HG03354 (cell line): ENCODE measurements at regions not wholly inside any gene's neighbourhood (a gene's known extent, or its start where the extent isn't known, plus 50 kb on each side); places are given as distances from the start of the nearest gene placed in this dataset.
A peak's percentile ranks its signal among the peaks of the same experiment; 100 is the strongest.

Experiments
- ATAC-seq: cut with Tn5 transposase; IDR thresholded peaks from one replicate; pipeline ENCODE4 v1.9.1; 2021; ENCODE audit warnings: mild to moderate bottlenecking; ENCODE audit not compliant: unreplicated experiment, poor library complexity, severe bottlenecking

DNA sequence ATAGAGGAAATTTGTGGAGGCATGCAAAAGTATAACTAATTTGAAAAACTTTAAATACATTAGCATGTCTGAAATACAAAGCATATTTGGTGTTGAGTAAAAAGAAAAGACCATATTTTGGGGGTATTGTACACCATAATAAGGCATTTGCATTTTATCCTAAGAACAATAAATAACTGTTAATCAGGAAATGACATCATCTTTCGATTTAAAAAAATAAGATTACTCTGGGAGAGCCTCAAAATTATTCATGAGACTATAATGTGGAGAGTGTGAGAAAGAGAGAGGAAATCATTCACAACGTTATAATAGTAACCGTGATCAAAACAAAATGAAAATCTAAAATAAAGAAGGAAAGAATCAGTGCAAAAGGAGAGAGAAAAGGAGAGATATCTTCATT is 712.3 kb upstream of the POT1 start:
- ATAC-seq: no peak

DNA sequence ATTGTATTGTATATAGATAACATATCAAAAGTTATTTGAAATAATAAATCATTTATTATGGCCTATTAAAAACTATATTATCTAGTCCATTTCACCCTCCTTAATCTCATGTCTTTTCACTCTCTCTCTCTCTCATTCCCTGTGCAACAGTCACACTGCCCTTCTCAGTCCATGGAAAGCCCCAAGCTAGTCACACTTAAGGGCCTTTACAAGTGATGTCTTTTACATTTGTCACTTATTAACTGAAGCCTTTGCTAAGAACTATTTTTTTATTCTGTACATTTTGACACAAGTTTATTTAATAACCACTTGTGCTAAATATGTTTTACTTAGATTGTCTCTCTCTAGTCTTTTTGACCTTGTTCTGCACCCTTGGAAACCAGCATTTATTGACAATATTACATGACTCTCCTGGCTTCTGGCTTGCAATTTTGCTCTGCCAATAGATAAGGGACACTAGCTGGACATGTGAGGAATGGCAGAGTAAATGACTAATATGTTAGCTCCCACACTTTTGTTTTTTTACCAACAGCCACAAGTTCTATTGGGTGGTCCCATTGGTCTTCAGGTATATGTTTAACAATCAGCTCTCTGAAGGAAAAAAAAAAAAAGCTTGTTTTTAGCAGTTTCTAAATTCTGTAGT is 706.8 kb upstream of the POT1 start:
- no peak for ATAC-seq

DNA sequence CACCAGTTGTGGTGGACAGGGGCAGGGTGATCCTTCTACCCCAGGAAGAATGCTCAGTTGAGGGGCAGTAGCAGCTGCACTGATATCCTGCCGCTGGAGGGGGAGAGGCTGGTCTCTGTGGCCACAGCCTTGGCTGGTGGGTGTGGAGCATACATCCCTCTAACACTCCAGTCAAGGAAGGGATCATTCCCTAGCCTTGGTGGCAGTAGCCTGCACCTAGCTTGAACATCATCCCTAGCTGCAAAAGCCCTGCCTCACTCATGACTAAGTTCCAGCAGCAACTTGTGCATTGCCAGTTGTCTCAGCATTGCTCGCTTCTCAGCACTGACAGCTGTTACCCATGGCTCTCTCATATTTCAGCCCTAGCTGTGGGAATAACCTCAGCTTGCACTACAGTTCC is 688.9 kb upstream of the POT1 start:
- no peak for ATAC-seq

DNA sequence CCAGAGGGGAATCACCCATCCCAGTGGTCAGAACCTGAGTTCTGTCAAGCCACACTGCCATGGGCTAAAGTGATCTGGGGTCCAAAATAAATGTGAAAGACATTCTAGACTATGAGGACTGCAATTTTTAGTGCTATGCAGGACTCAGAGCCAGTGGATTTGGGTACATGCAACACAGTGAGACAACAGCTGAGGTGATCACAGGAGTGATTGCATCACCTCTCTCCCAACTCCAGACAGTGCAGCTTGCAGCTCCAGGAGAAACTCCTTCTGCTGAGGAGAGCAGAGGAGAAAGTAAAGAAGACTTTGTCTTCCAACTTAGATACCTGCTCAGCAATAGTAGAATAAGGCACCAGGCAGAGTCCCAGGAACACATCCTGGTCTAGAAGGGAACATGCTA is 682.0 kb upstream of the POT1 start:
- ATAC-seq: no peak

DNA sequence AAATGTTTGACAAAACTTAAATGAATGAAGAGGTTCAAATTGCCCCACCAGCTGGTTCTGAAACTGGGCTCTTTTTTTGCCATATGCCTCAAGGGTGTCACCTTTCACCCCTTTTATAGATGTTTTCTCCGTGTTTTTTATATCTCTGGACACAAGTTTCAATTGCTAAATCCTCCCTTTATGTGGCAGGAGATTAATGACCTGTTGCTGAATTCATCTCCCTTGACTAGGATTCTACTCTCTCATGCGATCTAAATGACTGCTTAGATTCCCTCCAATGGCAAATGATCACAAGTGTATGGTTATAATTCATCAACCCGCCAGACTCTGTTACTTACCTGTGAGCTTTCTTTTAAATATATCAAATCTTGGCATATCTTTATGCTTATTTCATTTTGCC is 677.0 kb upstream of the POT1 start:
- no peak for ATAC-seq

DNA sequence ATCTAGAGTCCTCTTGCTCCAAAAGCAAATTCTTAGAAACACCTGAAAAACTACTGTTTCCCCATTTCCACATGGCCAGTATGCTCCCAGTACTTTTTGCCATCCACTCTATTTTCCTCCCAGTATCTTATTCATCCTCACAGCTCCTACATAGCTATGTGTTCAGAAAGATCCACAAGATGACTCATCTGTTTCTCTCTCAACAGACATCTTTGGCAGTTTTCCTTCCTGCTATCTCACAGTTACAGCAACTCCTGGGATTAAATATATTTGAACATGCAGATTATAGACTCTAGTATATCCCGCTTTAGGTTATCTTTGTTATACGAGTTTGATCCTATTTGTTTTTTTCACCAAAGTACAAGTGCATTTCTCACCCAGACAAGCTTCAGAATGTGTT is 675.6 kb upstream of the POT1 start:
- ATAC-seq: no peak

DNA sequence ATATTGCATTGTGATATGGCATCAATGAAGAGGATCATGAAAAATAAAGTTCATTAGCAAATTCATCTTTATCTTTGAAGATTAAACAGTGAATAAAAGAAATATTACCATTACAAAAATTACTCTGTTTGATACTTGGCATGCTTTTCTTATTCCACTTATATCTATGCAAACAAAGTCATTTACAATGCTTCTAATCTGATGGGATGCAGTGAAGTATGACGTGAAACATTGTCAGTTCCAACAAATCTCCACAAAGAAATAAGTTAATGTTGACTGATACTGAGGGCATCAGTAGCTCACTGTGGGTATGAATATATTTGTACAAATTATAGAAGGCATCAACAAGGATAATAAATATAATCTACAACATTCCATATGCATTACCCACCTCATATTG is 672.8 kb upstream of the POT1 start:
- ATAC-seq: no peak

DNA sequence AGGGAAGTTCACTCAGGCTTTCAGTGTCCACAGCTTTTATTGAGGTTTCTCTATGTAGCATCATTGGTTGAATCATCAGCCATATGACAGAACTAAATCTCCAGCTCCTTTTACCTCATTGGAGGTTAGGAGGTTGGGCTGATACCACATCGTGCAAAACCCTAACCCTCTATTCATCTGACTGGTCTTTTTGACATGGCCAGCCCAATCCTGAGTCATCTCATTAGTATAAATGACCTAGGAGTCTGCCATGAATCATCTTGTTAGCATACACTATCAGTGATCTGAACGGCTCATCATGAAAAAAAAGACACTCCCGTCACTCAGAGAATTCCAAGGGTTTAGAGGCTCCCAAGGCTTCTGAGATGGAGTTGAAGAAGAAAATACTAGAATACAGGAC is 669.8 kb upstream of the POT1 start:
- no peak for ATAC-seq

DNA sequence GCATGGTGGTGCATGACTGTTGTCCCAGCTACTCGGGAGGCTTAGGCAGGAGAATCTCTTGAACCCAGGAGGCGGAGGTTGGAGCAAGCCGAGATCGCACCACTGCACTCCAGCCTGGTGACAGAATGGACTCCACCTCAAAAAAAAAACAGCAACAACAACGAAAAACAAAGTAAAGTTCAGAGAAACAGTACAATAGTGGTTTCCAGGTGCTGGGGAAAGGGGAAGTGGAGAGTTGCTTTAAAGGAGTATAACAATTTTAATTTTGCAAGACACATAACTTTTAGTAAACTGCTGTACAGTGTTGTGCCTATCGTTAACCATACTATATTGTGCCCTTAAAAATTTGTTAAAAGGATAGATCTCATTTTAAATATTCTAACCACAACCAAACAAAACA is 662.7 kb upstream of the POT1 start:
- no peak for ATAC-seq

DNA sequence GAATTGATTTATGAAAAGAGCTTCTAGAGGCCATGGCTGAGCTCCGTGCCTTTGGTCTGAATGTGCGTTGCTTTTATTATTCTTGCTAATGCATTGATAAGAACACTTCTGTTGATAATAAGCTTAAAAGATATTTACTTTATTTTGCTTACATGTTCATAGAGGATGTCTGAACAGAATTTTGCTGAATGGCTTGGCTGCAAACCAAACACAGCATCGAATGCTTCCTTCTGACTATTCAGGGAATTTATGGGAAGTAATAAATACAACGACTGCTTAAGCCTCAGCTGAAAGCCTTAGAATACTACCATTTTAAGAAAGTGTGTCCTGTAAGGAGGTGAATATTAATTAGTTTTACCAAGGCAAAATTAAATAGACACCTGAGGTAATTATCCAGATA is 643.5 kb upstream of the POT1 start:
- ATAC-seq: no peak

DNA sequence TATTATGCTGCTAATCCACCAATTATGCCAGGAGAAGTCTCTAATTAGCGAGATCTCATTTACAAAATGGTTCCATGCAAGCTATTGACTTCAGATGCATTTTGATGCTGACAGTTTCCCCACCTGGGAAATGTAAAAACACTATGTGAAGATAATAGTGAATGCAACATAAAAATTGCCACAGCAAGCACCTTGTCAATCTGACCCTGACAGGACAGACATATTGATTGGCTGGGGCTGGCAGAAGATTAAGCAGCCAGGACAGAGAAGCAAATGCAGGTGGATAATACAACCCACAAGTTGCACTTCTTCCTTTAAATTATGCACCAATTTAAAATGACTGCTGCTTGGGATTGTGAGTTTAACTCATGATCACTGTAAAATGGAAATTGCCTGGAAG is 642.8 kb upstream of the POT1 start:
- no peak for ATAC-seq

DNA sequence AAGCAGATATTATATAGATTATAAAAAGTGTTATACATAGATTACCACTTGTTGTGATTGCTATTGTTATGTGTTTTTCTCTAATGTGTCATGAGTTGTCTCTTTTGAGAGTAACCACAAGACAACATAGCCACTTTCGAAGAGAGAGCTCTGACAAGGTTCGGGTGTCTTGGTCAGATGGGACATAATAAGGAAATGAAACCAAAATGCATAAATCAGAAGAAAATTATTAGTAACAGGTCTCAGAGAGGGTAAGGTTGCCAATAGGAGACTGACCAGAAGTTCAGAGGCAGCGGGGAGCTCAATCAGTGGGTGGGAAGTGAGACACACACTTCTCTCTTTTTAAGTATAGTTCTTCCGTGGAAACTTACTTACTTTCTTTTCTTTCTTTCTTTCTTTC is 639.2 kb upstream of the POT1 start:
- peak; percentile 94 for ATAC-seq

DNA sequence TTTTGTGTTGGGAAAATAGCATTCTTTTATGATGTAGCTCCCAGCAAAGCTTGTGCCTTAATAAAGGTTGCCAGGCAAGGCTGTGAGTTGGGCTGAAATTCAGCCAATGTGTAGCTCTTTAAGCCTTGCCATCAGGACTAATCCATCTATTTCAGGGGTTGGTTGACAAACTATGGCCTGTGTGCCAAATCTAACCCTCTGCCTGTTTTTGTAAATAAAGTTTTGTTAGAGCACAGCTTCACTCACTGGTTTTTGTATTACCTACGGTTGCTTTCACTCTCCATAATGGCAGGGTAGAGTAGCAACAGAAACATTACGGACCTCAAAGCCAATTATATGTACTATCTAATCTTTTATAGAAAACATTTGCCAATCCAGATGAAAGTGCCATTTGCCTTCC is 638.1 kb upstream of the POT1 start:
- ATAC-seq: no peak

DNA sequence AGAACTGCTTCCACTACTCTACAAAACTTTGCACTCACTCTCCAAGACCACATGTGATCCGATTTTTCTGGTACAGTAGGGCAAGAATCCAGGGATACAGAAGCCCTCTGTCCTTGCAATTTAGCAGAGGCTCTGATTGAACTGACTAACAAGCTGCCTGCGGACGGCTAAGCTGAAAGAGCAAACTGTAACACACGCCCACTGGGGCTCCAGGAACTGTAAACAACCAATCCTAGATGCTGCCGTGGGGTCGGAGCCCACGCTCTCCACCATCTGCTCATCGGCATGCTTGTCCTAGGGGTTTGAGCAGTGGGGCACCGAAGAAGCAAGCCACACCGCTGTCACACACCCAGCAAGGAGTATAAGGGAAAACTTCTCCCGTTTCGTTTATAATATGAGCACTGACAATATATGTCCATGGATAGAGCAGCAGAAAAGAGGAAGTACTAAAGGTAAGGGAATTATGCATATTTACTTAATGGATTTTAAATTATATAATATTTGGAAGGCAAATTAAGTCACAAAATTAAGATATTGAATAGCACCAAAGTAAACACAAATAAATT is 634.4 kb upstream of the POT1 start:
- ATAC-seq: no peak

DNA sequence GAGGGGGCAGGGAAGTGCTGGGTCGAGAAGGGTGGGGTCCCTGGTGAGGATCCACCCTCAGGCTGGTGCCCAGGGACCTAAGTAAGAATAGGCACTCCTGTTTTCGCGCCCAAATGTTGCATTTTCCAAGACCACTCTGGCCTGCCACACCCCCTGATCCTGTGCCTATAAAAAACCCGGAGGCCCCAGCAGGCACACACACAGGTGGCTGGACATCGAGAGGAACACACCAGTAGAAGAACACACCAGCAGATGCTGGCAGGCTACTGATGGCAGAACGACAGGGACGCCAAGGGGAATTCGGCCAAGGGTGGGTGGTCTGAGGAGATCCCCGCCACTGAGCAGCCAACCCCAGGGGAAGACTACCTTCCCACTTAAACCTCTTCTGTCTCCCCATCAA is 633.9 kb upstream of the POT1 start:
- ATAC-seq: no peak

DNA sequence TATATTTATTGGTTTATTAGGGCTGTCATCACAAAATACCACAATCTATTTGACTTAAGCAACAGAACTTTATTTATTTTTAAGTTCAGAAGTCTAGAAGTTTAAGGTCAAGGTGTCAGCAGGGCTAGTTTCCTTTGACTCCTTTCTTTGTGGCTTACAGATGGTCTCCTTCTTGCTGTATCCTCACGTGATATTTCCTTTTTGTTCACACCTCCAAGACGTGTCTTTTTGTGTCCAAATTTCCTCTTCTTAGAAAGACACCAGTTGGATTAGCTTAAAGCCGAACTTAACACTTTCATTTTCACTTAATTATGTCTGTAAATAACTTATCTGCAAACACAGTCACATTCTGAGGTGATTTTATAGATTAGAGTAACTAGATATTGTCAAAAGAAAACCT is 631.4 kb upstream of the POT1 start:
- ATAC-seq: no peak

DNA sequence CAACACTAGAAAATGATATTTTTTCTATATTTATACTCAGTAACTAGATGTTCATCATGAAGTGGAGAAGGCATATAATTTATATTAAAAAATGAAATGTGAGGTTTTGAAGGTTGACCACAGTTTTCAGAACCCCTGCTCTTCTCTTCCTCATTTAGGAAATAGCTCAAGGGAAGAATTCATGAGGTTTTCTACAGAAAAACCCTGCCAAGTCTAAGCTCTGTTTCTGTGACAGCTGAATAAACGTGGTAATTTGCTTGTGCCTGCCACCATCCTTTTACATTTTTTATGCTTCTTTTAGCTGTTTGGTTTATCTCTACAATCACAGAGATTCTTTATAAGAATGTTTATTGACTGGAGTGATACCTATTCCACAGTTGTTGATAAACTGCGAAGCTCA is 630.3 kb upstream of the POT1 start:
- no peak for ATAC-seq

DNA sequence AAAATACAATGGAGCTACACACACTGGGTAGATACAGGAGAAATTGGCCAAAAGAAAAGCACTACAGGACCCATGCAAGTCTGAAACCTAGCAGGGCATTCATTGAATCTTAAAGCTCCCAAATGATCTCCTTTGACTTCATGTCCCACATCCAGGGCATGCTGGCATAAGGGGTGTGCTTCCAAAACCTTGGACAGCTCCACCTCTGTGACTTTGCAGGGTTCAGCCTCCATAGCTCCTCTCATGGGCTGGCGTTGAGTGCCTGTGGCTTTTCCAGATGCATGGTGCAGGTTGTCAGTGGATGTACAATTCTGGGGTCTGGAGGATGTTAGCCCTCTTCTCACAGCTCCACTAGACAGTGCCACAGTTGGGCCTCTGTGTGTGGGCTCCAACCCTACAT is 626.3 kb upstream of the POT1 start:
- ATAC-seq: no peak

DNA sequence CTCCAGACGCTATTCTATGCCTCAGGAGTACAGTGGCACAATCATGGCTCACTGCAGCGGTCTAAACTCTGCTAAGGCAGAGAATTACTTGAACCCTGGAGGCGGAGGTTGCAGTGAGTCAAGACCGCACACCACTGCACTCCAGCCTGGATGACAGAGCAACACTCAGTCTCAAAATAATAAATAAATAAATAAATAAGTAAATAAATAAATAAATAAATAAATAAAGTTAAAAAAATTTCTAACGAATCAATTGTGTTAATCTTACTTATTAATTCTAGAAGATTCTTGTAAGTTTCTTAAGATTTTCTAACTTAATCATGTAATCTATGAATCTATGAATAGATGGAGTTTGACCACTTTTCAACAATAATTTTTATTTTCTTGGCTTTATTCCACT is 621.4 kb upstream of the POT1 start:
- no peak for ATAC-seq

DNA sequence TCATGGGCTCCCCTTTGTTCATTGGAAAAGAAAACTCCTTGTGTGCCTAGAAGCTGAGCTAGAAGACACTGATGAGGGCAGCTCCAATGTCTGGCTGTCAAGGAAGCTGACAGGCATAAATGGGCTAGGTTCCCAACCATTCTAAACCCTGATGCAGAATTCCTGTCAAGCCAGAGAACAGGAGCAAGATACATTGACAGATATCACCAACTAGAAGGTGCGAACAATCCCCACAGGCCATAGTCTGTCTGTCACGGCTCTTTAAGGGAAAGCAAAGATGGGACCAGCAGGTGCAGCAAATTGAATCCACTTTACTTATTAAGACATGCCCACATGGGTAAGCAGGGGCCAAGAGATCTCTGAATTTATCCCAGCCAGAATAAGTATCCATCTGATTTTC is 617.9 kb upstream of the POT1 start:
- ATAC-seq: no peak

DNA sequence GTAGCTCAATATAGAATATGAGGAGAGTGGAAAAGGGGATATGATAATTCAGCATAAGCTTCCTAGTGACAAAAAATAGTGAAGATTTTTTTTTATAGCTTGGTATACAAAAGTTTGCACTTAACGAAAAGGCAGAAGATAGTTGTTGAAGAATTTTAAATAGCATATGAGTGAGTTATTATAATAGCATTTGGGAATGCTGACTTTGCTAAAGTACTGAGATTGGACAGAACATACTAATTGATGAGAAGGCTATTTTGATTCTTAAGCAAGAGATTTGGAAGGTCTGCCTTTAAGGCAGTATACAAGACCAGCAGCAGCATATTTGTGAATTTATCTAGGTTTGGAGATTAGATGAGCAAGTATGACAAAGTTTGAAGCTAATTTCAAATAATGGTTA is 600.9 kb upstream of the POT1 start:
- no peak for ATAC-seq

DNA sequence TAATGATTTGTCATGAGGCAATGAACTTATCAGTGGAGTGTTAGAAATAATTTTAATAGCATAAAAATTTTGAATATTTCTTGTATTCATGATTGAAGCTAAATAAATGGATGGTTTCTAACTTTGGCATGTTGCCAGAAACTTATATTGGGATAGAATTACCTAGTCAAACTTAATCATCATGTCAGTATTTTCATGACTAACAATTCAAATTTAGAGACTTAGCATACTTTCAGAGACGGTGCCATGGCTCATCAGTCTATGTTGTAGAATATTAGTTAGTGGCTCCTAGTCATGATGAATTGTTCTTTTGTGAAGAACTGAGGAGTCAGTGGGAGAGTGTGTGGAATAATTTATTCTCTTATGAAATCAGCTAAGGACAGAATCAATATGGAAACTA is 599.6 kb upstream of the POT1 start:
- ATAC-seq: no peak
